WTC11 (cell line): ENCODE measurements at regions not wholly inside any gene's neighbourhood (a gene's known extent, or its start where the extent isn't known, plus 50 kb on each side); places are given as distances from the start of the nearest gene placed in this dataset.

Experiments used
- ATAC-seq: fragments of 200-7000 bp; cut with Tn5 transposase; 2 replicates; pipeline ENCODE4 v1.10.0; 2021; ENCODE audit warnings: mild to moderate bottlenecking, moderate library complexity
- CTCF ChIA-PET: fragments of 300-600 bp; sonication (Branson Sonifier 250); formaldehyde crosslinking; loops from one replicate; lab custom pipeline; 2021; ENCODE audit warnings: antibody characterized with exemption; lab: Charles Lee
- POLR2A ChIA-PET: fragments of 350-600 bp; sonication (Branson Sonifier 250); formaldehyde crosslinking; loops from one replicate; lab custom pipeline; 2021; ENCODE audit warnings: antibody characterized with exemption; lab: Charles Lee
- DNase-seq: peaks from one replicate; pipeline ENCODE4 v3.0.0; 2021; ENCODE audit warnings: low spot score
- H3K27ac Mint-ChIP-seq: 2 replicates; pipeline ENCODE4 v1.8.0; 2021; ENCODE audit warnings: mixed read lengths
- H3K27me3 Mint-ChIP-seq: 2 replicates; pipeline ENCODE4 v1.8.0; 2021; ENCODE audit warnings: low read depth, mild to moderate bottlenecking, moderate library complexity, mixed read lengths
- H3K36me3 Mint-ChIP-seq: 2 replicates; pipeline ENCODE4 v1.8.0; 2021; ENCODE audit warnings: mixed read lengths
- H3K4me1 Mint-ChIP-seq: 2 replicates; pipeline ENCODE4 v1.8.0; 2022; ENCODE audit warnings: mixed read lengths
- H3K4me3 Mint-ChIP-seq: 2 replicates; pipeline ENCODE4 v1.8.0; 2021; ENCODE audit warnings: mild to moderate bottlenecking, moderate library complexity, mixed read lengths
- H3K9me3 Mint-ChIP-seq: 2 replicates; pipeline ENCODE4 v1.8.0; 2021; ENCODE audit warnings: mixed read lengths
- FOXK1 ChIP-seq: sonication (generic); formaldehyde crosslinking; IDR thresholded peaks from 2 replicates; pipeline ENCODE4 v1.8.0; 2022; ENCODE audit warnings: mild to moderate bottlenecking, moderate library complexity, missing genetic modification reagents
- HMGA2 ChIP-seq: fragments of 250-450 bp; sonication (Bioruptor Pico); IDR thresholded peaks from 2 replicates; pipeline ENCODE4 v1.4.0; 2021; ENCODE audit warnings: mild to moderate bottlenecking, moderate library complexity
- IRF2 ChIP-seq: sonication (generic); formaldehyde crosslinking; IDR thresholded peaks from 2 replicates; pipeline ENCODE4 v1.8.0; 2022; ENCODE audit warnings: low read depth, missing genetic modification reagents, borderline replicate concordance
- SOX15 ChIP-seq: fragments of 250-450 bp; sonication (Bioruptor Pico); IDR thresholded peaks from 2 replicates; pipeline ENCODE4 v1.9.0; 2021; ENCODE audit warnings: mild to moderate bottlenecking
- TCF7 ChIP-seq: sonication (generic); formaldehyde crosslinking; IDR thresholded peaks from 2 replicates; pipeline ENCODE4 v1.8.0; 2022; ENCODE audit warnings: mild to moderate bottlenecking, low read depth, missing genetic modification reagents, moderate library complexity
- ZNF232 ChIP-seq: sonication (generic); formaldehyde crosslinking; IDR thresholded peaks from 2 replicates; pipeline ENCODE4 v1.8.0; 2022; ENCODE audit warnings: mild to moderate bottlenecking, missing genetic modification reagents
- ZNF423 ChIP-seq: fragments of 250-450 bp; sonication (Bioruptor Pico); IDR thresholded peaks from 2 replicates; pipeline ENCODE4 v2.1.2; 2022; ENCODE audit warnings: mild to moderate bottlenecking, moderate library complexity
- TF ChIP-seq, protein P1 (sequence below): sonication (generic); formaldehyde crosslinking; IDR thresholded peaks from 2 replicates; pipeline ENCODE4 v1.8.1; 2023; ENCODE audit warnings: mild to moderate bottlenecking, missing genetic modification reagents, borderline replicate concordance
- TF ChIP-seq, protein P2 (sequence below): sonication (generic); formaldehyde crosslinking; conservative IDR thresholded peaks from 2 replicates; pipeline ENCODE4 v1.8.1; 2023; ENCODE audit warnings: mild to moderate bottlenecking, low read depth, missing genetic modification reagents, moderate library complexity
- TF ChIP-seq, protein P3 (sequence below): sonication (generic); formaldehyde crosslinking; IDR thresholded peaks from 2 replicates; pipeline ENCODE4 v1.8.1; 2022; ENCODE audit warnings: mild to moderate bottlenecking, missing genetic modification reagents, moderate library complexity, borderline replicate concordance
- TF ChIP-seq, protein P4 (sequence below): sonication (generic); formaldehyde crosslinking; IDR thresholded peaks from 2 replicates; pipeline ENCODE4 v1.8.1; 2022; ENCODE audit warnings: mild to moderate bottlenecking, moderate library complexity, missing genetic modification reagents
- TF ChIP-seq, protein P5 (sequence below): sonication (generic); formaldehyde crosslinking; IDR thresholded peaks from 2 replicates; pipeline ENCODE4 v1.8.0; 2023; ENCODE audit warnings: mild to moderate bottlenecking, missing genetic modification reagents
- TF ChIP-seq, protein P6 (sequence below): sonication (generic); formaldehyde crosslinking; IDR thresholded peaks from 2 replicates; pipeline ENCODE4 v1.8.1; 2023; ENCODE audit warnings: mild to moderate bottlenecking, missing genetic modification reagents
- TF ChIP-seq, protein P7 (sequence below): sonication (generic); formaldehyde crosslinking; IDR thresholded peaks from 2 replicates; pipeline ENCODE4 v1.8.1; 2023; ENCODE audit warnings: mild to moderate bottlenecking, missing genetic modification reagents, moderate library complexity
- TF ChIP-seq, protein P8 (sequence below): fragments of 250-450 bp; sonication (Bioruptor Pico); conservative IDR thresholded peaks from 2 replicates; pipeline ENCODE4 v1.9.0; 2021; ENCODE audit warnings: mild to moderate bottlenecking
- TF ChIP-seq, protein P9 (sequence below): sonication (generic); formaldehyde crosslinking; IDR thresholded peaks from 2 replicates; pipeline ENCODE4 v1.8.0; 2022; ENCODE audit warnings: missing genetic modification reagents

DNA sequence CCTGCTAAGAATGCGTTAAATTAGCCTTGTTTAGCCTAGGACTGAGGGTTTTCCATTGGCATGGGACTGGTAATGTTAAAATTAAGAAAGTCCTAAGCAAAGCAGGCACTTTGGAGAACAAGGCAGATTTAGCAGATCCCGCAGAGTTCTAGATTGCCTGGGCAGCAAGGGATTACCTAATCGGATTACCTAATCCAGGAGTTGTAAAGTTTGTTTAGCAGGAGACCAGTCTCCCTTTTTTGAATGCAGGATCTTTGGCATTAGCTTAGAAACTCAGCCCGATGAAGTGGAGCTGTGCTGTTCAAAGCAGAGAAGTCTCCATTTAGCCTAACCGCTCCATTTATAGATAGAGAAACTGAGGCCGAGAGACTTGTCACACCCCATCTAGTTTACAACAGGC, 206.0 kb downstream of the DMRT2 start (continued):
- TF ChIP-seq, protein P1, sequence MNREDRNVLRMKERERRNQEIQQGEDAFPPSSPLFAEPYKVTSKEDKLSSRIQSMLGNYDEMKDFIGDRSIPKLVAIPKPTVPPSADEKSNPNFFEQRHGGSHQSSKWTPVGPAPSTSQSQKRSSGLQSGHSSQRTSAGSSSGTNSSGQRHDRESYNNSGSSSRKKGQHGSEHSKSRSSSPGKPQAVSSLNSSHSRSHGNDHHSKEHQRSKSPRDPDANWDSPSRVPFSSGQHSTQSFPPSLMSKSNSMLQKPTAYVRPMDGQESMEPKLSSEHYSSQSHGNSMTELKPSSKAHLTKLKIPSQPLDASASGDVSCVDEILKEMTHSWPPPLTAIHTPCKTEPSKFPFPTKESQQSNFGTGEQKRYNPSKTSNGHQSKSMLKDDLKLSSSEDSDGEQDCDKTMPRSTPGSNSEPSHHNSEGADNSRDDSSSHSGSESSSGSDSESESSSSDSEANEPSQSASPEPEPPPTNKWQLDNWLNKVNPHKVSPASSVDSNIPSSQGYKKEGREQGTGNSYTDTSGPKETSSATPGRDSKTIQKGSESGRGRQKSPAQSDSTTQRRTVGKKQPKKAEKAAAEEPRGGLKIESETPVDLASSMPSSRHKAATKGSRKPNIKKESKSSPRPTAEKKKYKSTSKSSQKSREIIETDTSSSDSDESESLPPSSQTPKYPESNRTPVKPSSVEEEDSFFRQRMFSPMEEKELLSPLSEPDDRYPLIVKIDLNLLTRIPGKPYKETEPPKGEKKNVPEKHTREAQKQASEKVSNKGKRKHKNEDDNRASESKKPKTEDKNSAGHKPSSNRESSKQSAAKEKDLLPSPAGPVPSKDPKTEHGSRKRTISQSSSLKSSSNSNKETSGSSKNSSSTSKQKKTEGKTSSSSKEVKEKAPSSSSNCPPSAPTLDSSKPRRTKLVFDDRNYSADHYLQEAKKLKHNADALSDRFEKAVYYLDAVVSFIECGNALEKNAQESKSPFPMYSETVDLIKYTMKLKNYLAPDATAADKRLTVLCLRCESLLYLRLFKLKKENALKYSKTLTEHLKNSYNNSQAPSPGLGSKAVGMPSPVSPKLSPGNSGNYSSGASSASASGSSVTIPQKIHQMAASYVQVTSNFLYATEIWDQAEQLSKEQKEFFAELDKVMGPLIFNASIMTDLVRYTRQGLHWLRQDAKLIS (CRISPR knock-in tag) = no peak
- TF ChIP-seq FOXK1 (CRISPR knock-in tag) (no peak), SOX15 (CRISPR knock-in tag) (no peak), TCF7 (CRISPR knock-in tag) (no peak)
- TF ChIP-seq, protein P2, sequence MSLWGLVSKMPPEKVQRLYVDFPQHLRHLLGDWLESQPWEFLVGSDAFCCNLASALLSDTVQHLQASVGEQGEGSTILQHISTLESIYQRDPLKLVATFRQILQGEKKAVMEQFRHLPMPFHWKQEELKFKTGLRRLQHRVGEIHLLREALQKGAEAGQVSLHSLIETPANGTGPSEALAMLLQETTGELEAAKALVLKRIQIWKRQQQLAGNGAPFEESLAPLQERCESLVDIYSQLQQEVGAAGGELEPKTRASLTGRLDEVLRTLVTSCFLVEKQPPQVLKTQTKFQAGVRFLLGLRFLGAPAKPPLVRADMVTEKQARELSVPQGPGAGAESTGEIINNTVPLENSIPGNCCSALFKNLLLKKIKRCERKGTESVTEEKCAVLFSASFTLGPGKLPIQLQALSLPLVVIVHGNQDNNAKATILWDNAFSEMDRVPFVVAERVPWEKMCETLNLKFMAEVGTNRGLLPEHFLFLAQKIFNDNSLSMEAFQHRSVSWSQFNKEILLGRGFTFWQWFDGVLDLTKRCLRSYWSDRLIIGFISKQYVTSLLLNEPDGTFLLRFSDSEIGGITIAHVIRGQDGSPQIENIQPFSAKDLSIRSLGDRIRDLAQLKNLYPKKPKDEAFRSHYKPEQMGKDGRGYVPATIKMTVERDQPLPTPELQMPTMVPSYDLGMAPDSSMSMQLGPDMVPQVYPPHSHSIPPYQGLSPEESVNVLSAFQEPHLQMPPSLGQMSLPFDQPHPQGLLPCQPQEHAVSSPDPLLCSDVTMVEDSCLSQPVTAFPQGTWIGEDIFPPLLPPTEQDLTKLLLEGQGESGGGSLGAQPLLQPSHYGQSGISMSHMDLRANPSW (CRISPR knock-in tag) = no peak
- TF ChIP-seq, protein P3, sequence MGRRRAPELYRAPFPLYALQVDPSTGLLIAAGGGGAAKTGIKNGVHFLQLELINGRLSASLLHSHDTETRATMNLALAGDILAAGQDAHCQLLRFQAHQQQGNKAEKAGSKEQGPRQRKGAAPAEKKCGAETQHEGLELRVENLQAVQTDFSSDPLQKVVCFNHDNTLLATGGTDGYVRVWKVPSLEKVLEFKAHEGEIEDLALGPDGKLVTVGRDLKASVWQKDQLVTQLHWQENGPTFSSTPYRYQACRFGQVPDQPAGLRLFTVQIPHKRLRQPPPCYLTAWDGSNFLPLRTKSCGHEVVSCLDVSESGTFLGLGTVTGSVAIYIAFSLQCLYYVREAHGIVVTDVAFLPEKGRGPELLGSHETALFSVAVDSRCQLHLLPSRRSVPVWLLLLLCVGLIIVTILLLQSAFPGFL = no peak
- TF ChIP-seq, protein P4, sequence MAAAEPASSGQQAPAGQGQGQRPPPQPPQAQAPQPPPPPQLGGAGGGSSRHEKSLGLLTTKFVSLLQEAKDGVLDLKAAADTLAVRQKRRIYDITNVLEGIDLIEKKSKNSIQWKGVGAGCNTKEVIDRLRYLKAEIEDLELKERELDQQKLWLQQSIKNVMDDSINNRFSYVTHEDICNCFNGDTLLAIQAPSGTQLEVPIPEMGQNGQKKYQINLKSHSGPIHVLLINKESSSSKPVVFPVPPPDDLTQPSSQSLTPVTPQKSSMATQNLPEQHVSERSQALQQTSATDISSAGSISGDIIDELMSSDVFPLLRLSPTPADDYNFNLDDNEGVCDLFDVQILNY (CRISPR knock-in tag) = no peak
- TF ChIP-seq, protein P5, sequence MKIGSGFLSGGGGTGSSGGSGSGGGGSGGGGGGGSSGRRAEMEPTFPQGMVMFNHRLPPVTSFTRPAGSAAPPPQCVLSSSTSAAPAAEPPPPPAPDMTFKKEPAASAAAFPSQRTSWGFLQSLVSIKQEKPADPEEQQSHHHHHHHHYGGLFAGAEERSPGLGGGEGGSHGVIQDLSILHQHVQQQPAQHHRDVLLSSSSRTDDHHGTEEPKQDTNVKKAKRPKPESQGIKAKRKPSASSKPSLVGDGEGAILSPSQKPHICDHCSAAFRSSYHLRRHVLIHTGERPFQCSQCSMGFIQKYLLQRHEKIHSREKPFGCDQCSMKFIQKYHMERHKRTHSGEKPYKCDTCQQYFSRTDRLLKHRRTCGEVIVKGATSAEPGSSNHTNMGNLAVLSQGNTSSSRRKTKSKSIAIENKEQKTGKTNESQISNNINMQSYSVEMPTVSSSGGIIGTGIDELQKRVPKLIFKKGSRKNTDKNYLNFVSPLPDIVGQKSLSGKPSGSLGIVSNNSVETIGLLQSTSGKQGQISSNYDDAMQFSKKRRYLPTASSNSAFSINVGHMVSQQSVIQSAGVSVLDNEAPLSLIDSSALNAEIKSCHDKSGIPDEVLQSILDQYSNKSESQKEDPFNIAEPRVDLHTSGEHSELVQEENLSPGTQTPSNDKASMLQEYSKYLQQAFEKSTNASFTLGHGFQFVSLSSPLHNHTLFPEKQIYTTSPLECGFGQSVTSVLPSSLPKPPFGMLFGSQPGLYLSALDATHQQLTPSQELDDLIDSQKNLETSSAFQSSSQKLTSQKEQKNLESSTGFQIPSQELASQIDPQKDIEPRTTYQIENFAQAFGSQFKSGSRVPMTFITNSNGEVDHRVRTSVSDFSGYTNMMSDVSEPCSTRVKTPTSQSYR (CRISPR knock-in tag) = no peak

DNA sequence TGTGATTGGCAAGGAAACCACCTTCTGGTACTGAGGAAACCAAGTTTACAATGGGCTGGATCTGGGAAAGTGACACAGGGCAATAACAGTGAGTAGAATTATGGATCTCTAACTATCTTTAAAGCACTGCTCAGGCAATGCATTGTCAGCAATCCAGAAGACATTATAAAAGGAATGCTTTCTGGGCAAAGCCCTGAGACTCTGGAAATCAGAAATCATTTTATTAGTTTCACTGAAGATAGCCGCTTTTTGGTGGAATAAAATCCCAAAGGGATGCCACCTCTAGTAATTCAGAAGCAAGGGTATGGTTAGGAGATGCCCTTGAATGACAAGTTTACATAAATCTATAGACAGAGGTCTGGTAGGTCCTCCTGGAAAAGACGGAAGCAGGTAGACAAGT, 211.1 kb downstream of the DMRT2 start:
- Mint-ChIP-seq H3K4me1 (no peaks in the 10 kb centered on the region), H3K9me3 (no peaks in the 10 kb centered on the region), H3K36me3 (no peaks in the 10 kb centered on the region), H3K27ac (no peak overlapping the region), H3K4me3 (no peak overlapping the region), H3K27me3 (no peaks in the 10 kb centered on the region; the same call in 1 of the 2 replicates)
- DNase-seq (no peak), ATAC-seq (no peak)
- CTCF ChIA-PET = no interaction called here
- POLR2A ChIA-PET = no interaction called here
- TF ChIP-seq, protein P6, sequence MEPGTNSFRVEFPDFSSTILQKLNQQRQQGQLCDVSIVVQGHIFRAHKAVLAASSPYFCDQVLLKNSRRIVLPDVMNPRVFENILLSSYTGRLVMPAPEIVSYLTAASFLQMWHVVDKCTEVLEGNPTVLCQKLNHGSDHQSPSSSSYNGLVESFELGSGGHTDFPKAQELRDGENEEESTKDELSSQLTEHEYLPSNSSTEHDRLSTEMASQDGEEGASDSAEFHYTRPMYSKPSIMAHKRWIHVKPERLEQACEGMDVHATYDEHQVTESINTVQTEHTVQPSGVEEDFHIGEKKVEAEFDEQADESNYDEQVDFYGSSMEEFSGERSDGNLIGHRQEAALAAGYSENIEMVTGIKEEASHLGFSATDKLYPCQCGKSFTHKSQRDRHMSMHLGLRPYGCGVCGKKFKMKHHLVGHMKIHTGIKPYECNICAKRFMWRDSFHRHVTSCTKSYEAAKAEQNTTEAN = no peak
- no peak for TF ChIP-seq ZNF232 (CRISPR knock-in tag)
- TF ChIP-seq, protein P7, sequence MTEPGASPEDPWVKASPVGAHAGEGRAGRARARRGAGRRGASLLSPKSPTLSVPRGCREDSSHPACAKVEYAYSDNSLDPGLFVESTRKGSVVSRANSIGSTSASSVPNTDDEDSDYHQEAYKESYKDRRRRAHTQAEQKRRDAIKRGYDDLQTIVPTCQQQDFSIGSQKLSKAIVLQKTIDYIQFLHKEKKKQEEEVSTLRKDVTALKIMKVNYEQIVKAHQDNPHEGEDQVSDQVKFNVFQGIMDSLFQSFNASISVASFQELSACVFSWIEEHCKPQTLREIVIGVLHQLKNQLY = no peak
- no peak for TF ChIP-seq IRF2 (CRISPR knock-in tag)
- TF ChIP-seq, protein P8, sequence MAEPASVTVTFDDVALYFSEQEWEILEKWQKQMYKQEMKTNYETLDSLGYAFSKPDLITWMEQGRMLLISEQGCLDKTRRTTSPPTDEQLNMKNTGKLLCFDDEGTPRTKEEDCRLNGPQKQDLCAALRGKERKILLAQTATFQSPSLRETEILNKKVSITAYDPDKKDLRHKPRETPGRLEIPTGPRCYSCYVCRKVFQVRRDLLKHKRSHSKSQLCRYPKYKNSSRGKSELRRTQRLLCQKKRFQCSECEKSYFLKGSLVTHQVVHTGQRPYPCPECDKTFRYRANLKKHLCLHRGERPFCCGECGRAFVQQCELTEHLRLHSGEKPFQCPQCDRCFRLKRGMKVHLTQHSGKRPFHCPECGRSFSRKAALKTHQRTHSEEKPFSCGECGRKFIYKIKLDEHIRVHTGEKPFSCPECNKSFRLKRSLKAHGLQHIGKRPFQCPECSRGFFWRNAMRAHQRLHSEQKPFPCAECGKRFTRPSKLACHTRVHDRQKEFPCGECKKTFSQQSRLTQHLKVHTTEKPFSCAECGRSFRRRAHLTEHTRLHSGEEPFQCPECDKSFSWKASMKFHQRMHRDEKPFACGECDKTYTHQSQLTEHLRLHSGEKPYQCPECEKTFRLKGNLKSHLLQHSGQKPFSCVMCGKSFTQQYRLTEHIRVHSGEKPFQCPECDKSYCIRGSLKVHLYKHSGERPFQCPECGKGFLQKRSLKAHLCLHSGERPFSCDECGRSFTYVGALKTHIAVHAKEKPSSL (CRISPR knock-in tag) = no peak
- TF ChIP-seq, protein P9, sequence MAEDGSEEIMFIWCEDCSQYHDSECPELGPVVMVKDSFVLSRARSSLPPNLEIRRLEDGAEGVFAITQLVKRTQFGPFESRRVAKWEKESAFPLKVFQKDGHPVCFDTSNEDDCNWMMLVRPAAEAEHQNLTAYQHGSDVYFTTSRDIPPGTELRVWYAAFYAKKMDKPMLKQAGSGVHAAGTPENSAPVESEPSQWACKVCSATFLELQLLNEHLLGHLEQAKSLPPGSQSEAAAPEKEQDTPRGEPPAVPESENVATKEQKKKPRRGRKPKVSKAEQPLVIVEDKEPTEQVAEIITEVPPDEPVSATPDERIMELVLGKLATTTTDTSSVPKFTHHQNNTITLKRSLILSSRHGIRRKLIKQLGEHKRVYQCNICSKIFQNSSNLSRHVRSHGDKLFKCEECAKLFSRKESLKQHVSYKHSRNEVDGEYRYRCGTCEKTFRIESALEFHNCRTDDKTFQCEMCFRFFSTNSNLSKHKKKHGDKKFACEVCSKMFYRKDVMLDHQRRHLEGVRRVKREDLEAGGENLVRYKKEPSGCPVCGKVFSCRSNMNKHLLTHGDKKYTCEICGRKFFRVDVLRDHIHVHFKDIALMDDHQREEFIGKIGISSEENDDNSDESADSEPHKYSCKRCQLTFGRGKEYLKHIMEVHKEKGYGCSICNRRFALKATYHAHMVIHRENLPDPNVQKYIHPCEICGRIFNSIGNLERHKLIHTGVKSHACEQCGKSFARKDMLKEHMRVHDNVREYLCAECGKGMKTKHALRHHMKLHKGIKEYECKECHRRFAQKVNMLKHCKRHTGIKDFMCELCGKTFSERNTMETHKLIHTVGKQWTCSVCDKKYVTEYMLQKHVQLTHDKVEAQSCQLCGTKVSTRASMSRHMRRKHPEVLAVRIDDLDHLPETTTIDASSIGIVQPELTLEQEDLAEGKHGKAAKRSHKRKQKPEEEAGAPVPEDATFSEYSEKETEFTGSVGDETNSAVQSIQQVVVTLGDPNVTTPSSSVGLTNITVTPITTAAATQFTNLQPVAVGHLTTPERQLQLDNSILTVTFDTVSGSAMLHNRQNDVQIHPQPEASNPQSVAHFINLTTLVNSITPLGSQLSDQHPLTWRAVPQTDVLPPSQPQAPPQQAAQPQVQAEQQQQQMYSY = no peak
- no peak for TF ChIP-seq HMGA2 (CRISPR knock-in tag)
- TF ChIP-seq ZNF423 (CRISPR knock-in tag) = no peak
